Tibial nerve (tissue), 4 donors: ENCODE measurements at regions not wholly inside any gene's neighbourhood (a gene's known extent, or its start where the extent isn't known, plus 50 kb on each side); places are given as distances from the start of the nearest gene placed in this dataset.

ENCODE experiments used
- DNase-seq, 2 donors: peaks; one replicate each; pipeline ENCODE4 v3.0.0-alpha.2; 2019; ENCODE audit warnings: low spot score in 2 of 2
- H3K27ac ChIP-seq, 4 donors: fragments of 200-600 bp; sonication (generic) in 3 of 4; one replicate each; pipeline ENCODE4 v1.5.1; 2017 to 2019; ENCODE audit warnings: mild to moderate bottlenecking in 1 of 4
- H3K27me3 ChIP-seq, 2 donors: fragments of 200-600 bp; sonication (generic) in 1 of 2; one replicate each; pipeline versions ENCODE4 v1.5.1 to v1.6.0; 2017 to 2019
- H3K36me3 ChIP-seq, 3 donors: fragments of 200-600 bp; sonication (generic); one replicate each; pipeline ENCODE4 v1.5.1; 2018 to 2019
- H3K4me1 ChIP-seq, 4 donors: fragments of 200-600 bp; sonication (generic) in 3 of 4; one replicate each; pipeline ENCODE4 v1.5.1; 2017 to 2019
- H3K4me3 ChIP-seq, 4 donors: fragments of 200-600 bp; sonication (generic) in 3 of 4; one replicate each; pipeline ENCODE4 v1.5.1; 2017 to 2019; ENCODE audit warnings: mild to moderate bottlenecking in 1 of 4, moderate library complexity in 1 of 4
- H3K9me3 ChIP-seq, 4 donors: fragments of 200-600 bp; sonication (generic) in 3 of 4; one replicate each; pipeline ENCODE4 v1.5.1; 2017 to 2019
- EP300 ChIP-seq, 2 donors: sonication (generic); formaldehyde crosslinking; IDR thresholded peaks; one replicate each; pipeline ENCODE4 v1.6.1; 2017; ENCODE audit warnings: antibody characterized with exemption in 2 of 2, mild to moderate bottlenecking in 1 of 2
- POLR2A ChIP-seq, 2 donors: fragments of 450-650 bp; IDR thresholded peaks; one replicate each; pipeline ENCODE4 v1.6.1; 2017; ENCODE audit warnings: antibody characterized with exemption in 2 of 2, mild to moderate bottlenecking in 2 of 2, moderate library complexity in 2 of 2
- WGBS, 2 donors: methylation state at CpG; one replicate each; pipeline ENCODE4 v1.1.5; 2018; 5-methylcytosine and 5-hydroxymethylcytosine counted together
- TF ChIP-seq, protein P1 (sequence below), 5 experiments: fragments of 200-600 bp in 3 of 5; fragments of 450-650 bp in 2 of 5; sonication (generic) in 3 of 5; IDR thresholded peaks; one replicate each; pipeline ENCODE4 v1.5.1; 2016 to 2019; ENCODE audit warnings: antibody characterized with exemption in 5 of 5, mild to moderate bottlenecking in 3 of 5, moderate library complexity in 2 of 5

DNA sequence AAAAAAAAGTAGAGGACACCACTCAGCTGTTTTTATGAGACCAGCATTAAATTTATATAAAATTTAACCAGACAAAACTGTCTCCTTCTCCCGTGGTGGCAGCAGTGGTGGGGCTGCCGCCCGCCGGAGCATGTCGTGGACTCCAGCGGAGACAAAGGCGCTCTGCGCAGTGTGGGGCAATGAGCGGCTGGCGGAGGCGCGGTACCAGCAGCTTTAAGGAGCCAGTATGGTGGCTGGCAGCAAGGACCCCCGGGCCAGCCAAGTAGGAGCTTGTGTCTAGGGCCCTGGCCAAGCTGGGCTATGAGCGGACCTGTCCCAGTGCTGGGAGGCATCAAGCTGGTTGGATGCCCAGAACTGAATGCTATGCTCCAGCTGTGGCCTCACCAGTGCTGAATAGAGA, 2102.9 kb downstream of the NCAM2 start:
- no peaks in the 10 kb centered on the region for H3K4me1 ChIP-seq
- H3K4me3 ChIP-seq: no peak overlapping the region
- no peak for DNase-seq
- TF ChIP-seq EP300 (IDR thresholded peaks at IDR 0.05): no peak
- no peaks in the 10 kb centered on the region for H3K9me3 ChIP-seq
- H3K27me3 ChIP-seq: no peaks in the 10 kb centered on the region
- H3K27ac ChIP-seq: no peak overlapping the region
- H3K36me3 ChIP-seq: no peaks in the 10 kb centered on the region
- 95 to 96% methylated on average over 14 of the region's 14 CpGs for WGBS, 2 donors

GRCh38 chr21:23108533-23108932, 2110.3 kb downstream of the NCAM2 start:
- no peak for DNase-seq
- Histone ChIP-seq H3K27me3 (no peaks in the 10 kb centered on the region), H3K9me3 (no peaks in the 10 kb centered on the region), H3K4me3 (no peak overlapping the region), H3K27ac (no peak overlapping the region), H3K36me3 (no peaks in the 10 kb centered on the region), H3K4me1 (no peaks in the 10 kb centered on the region)
- TF ChIP-seq POLR2A (IDR thresholded peaks at IDR 0.05) (no peak), EP300 (IDR thresholded peaks at IDR 0.05) (no peak)
- TF ChIP-seq, protein P1, sequence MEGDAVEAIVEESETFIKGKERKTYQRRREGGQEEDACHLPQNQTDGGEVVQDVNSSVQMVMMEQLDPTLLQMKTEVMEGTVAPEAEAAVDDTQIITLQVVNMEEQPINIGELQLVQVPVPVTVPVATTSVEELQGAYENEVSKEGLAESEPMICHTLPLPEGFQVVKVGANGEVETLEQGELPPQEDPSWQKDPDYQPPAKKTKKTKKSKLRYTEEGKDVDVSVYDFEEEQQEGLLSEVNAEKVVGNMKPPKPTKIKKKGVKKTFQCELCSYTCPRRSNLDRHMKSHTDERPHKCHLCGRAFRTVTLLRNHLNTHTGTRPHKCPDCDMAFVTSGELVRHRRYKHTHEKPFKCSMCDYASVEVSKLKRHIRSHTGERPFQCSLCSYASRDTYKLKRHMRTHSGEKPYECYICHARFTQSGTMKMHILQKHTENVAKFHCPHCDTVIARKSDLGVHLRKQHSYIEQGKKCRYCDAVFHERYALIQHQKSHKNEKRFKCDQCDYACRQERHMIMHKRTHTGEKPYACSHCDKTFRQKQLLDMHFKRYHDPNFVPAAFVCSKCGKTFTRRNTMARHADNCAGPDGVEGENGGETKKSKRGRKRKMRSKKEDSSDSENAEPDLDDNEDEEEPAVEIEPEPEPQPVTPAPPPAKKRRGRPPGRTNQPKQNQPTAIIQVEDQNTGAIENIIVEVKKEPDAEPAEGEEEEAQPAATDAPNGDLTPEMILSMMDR (IDR thresholded peaks at IDR 0.05): no peak

DNA sequence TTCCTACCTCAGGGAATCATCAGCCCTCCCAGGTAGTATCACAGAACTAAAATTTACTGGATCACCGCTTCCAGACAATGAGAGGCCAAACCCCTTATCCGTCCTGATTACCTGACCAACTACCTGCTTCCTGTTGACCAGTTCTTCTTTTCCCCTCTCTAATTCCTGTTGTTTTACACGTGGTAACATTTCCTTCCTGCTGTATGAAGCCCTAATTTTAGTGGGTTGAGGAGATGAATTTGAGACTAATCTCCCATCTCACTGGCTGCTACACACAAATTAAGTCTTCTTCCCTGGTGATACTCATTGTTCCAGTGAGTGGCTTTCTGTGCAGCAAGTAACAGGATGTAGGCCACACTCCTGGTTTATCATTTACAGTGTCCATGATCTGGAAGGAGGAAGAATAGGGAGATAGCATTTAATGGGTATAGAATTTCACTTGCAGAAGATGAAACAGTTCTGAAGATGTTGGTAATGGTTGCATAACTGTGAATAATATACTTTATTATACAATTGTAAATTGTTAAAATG, 2112.9 kb downstream of the NCAM2 start:
- TF ChIP-seq, protein P1 (IDR thresholded peaks at IDR 0.05): no peak
- TF ChIP-seq POLR2A (IDR thresholded peaks at IDR 0.05) (no peak), EP300 (IDR thresholded peaks at IDR 0.05) (no peak)
- 65 to 72% methylated on average over 3 of the region's 3 CpGs for WGBS, 2 donors
- no peak overlapping the region for H3K4me3 ChIP-seq
- no peak for DNase-seq
- H3K27me3 ChIP-seq: no peaks in the 10 kb centered on the region
- no peaks in the 10 kb centered on the region for H3K4me1 ChIP-seq
- no peaks in the 10 kb centered on the region for H3K9me3 ChIP-seq
- no peaks in the 10 kb centered on the region for H3K36me3 ChIP-seq
- H3K27ac ChIP-seq: no peak overlapping the region

DNA sequence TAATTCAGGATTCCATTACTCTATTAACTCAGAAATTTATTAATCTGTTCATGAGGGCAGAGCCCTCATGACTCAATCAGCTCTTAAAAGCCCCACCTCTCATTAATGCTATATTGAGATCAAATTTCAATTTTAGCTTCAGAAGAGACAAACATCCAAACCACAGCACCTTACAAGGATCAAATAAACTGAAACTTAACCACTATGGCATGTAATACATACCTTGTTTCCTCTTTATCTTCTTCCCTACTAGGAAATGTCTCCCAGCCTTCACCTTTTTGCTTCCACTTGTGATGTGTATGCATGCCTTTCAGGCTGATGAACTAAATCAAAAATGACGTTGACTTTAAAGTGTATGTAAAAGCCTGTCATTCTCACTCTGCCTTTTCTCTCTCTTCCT, 2121.3 kb downstream of the NCAM2 start:
- Histone ChIP-seq H3K4me1 (no peaks in the 10 kb centered on the region), H3K27ac (no peak overlapping the region), H3K36me3 (no peaks in the 10 kb centered on the region), H3K4me3 (no peak overlapping the region), H3K27me3 (no peaks in the 10 kb centered on the region), H3K9me3 (no peaks in the 10 kb centered on the region)
- DNase-seq: no peak
- no peak for TF ChIP-seq POLR2A (IDR thresholded peaks at IDR 0.05)
- no peak for TF ChIP-seq EP300 (IDR thresholded peaks at IDR 0.05)
- TF ChIP-seq, protein P1 (IDR thresholded peaks at IDR 0.05): no peak
- 66 to 82% methylated on average over 1 of the region's 1 CpG for WGBS, 2 donors

- Histone ChIP-seq H3K4me1 (no peaks in the 10 kb centered on the region), H3K27me3 (no peaks in the 10 kb centered on the region), H3K27ac (no peak overlapping the region), H3K36me3 (no peaks in the 10 kb centered on the region), H3K4me3 (no peak overlapping the region), H3K9me3 (no peaks in the 10 kb centered on the region)
- DNase-seq: no peak
- TF ChIP-seq POLR2A (IDR thresholded peaks at IDR 0.05) (no peak), EP300 (IDR thresholded peaks at IDR 0.05) (no peak)
- TF ChIP-seq, protein P1 (IDR thresholded peaks at IDR 0.05): no peak
- 86 to 89% methylated on average over 8 of the region's 8 CpGs for WGBS, 2 donors
These were observed 2129.8 kb downstream of the NCAM2 start for GRCh38 chr21:23127973-23128372.

- TF ChIP-seq EP300 (IDR thresholded peaks at IDR 0.05) (no peak), POLR2A (IDR thresholded peaks at IDR 0.05) (no peak)
- Histone ChIP-seq H3K4me1 (no peaks in the 10 kb centered on the region), H3K9me3 (peaks cover 0 to 3% (median 0%) of the 10 kb centered on the region in 4 donors), H3K36me3 (no peaks in the 10 kb centered on the region), H3K4me3 (no peak overlapping the region), H3K27ac (no peak overlapping the region), H3K27me3 (no peaks in the 10 kb centered on the region)
- DNase-seq: no peak
These were observed 2132.1 kb downstream of the NCAM2 start for GRCh38 chr21:23130308-23130707.
